NCI-H2081 (cell line): ENCODE measurements at regions not wholly inside any gene's neighbourhood (a gene's known extent, or its start where the extent isn't known, plus 50 kb on each side); places are given as distances from the start of the nearest gene placed in this dataset.

ENCODE experiments used
- DNase-seq, 2 experiments: peaks; one replicate each; lab custom pipeline; 2025; lab: John Stamatoyannopoulos, UW

- no peak for DNase-seq
These were observed 91.6 kb upstream of the CXCL12 start for GRCh38 chr10:44476409-44477045.

DNA sequence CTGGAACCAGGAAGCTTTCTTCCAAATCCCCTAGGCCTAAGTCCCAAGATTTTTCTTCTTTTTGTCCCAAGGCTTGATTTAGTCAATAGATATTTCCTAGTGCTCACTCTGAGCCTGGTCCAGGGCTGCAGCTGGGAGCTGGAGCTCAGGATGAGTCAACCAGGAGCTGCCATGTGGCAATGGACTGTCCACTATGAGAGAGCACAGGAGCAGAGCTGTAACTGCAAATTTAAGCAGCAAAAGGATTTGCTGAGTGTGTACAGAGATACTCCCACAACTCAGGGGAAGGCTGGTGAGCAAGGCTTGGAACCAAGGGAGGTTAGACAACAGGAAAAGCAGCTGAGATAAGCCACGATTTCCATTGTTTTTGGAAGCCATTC lies 92.1 kb upstream of the CXCL12 start:
- DNase-seq = no peak

DNA sequence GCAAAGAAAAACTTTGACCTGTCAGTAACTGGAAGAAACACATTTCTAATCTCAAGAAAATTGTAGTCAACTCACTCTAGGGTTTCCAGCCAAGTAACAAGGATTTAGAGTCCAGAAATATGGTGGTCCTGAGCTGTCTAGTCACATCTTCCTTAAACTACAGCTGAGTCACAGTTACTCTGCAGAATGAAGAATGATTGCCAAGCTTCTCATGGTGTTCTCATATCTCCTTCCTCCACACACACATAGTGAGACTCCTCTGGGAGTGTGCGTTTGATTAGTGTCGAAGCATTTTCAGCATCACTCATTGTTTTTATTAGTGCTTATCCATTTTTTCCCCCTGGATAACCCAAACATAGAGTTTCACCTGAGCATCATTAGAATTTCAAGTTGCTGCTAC lies 93.1 kb upstream of the CXCL12 start:
- no peak for DNase-seq

DNA sequence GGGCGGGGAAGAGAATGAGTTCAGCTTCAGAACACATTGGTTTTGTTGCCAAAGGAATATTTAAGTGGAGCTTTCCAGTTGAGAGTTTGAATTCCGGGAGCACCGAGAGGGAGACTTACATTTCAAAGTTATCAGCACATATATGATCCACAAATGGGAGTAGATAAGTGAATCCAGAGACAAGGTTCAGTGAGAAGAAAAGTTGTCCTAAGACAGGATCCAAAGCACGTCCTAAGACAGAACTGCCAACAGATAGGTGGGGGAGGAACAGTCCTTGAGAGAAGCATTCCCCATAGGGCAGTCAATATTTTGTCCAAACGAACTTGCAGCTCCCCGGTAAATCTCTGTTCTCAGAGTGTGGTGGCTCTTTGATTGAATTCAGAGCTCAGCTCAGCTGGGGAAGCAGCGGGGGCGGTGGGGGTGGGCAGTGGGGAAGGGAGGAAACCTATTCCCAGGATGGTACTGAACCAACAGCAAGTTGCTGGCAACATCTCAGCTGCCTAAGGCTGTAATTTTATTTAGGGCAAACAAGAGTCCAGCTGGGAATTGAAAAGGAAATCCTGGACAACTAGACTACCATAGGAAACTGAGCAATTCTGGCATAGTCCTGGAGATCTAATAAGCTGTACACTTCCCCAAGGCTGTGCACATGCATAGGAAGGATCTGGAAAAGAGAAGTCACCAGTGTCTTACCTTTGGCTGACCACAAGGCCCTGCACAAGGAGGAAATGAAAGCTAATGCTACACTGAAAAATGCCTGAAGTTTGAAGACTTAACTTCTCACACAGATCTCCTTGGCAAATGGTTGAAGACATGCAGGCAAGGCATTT lies 94.2 kb upstream of the CXCL12 start:
- DNase-seq = no peak

- no peak for DNase-seq
These were observed 107.8 kb upstream of the CXCL12 start for GRCh38 chr10:44492678-44493077.

DNA sequence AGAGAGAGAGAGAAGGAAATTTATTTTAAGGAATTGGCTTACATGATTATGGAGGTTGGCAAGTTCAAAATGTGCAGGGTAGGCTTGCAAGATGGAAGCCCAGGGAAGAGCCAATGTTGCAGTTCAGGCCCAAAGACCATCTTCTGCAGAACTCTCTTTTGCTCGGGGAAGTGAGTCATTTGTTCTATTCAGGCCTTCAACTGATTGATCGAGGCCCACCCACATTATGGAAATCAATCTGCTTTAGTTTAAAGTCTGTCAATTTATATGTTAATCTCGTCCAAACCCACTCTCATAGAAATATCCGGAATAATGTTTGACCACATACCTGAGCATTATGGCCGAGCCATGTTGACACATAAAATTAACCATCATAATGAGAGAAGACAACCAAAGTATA lies 113.3 kb upstream of the CXCL12 start:
- DNase-seq = no peak

- no peak for DNase-seq
These were observed 115.6 kb upstream of the CXCL12 start for GRCh38 chr10:44500451-44500850.

- DNase-seq = no peak
These were observed 121.5 kb upstream of the CXCL12 start for GRCh38 chr10:44506386-44506785.

DNA sequence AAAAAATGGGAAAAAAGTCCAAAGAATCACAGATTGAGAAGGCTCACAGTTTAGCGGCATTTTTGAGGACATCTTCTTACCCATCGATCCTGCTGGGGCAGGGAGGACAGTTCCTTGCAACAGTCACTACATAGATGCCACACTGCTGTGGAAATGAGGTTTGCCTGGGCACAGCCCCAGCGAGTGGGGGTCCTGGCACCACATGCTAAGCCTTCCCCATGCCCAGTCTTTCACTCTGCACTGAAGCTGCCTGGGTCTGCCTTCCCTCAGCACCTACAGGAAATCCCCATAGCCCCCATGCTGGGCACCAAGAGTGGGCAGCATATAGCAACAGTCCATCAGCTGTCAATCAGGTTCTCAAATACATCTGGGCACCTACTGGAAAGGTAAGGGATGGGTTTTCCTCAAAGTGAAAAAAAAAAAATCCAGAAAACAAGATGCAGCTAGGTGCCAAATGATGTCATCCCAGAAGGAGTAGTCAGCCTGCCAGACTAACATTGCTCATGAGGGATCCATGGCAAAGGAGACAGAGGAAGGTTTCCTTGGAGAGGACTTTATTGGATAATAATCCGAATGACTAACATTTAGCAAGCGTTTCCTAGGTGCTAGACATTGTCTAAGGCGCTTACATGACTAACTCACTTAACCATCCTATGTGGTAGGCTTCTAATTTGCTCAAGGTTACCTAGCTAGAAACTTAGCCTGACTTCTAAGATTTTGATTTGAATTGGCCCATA lies 125.7 kb upstream of the CXCL12 start:
- DNase-seq = no peak

- no peak for DNase-seq
These were observed 126.3 kb upstream of the CXCL12 start for GRCh38 chr10:44511166-44511565.

GRCh38 chr10:44511601-44512000 lies 126.7 kb upstream of the CXCL12 start:
- no peak for DNase-seq

GRCh38 chr10:44512431-44513022 lies 127.6 kb upstream of the CXCL12 start:
- DNase-seq = no peak

- DNase-seq = no peak
These were observed 128.7 kb upstream of the CXCL12 start for GRCh38 chr10:44513591-44513990.

GRCh38 chr10:44516891-44517290 lies 132.0 kb upstream of the CXCL12 start:
- DNase-seq = no peak

DNA sequence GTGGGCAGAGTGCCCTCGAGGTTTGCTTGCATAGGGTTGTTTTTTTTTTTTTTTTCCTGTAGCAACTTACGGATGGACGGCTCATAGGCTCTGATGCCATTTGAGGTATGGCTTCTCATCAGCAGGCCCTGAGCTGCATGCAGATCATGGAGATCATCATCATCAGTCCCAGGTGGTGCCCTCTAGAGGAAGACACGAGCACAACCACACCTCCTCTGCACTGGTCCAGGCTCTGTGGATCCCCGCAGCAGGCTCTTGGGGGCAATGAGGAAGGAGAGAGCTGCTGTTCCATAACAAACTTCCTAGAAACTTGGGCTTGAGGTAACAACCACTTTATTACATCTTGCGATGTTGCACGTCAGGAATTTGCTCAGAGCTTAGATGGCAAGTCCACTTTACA lies 132.7 kb upstream of the CXCL12 start:
- DNase-seq = no peak

DNA sequence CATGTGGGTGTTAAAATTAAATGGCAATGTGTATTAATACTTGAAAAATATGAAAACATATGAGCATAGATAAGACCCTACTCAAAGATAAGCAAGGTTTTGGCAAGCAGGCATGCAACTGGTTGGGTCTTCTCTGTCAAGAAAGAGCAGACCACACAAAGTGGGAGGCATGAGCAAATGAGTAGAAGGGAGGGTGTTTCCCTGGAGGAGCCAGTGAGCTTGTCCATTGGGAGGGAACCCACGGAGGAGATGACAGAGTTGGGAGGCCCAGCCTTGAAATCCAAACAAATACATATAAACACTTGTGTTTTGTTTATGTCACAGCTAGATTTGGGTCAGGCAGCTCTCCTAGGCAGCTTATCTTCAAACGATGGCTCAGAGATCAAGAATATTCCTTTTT lies 134.5 kb upstream of the CXCL12 start:
- DNase-seq = no peak

DNA sequence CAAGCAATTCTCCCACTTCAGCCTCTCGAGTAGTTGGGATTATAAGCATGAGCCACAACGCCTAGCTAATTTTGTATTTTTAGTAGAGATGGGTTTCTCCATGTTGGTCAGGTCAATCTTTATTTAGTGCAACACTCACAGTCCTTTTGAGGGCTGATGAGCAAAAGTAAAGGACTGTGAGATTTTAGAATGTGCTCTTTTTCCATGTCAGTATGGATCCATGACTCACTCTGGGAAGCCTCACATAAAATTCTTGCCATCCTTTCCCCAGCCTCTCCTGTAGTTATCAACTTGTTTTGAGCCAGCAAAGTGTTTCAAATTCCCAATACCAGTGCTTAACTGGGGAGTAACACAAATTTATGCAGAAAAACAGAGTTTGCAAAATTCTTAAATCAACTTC lies 135.8 kb upstream of the CXCL12 start:
- DNase-seq = no peak

DNA sequence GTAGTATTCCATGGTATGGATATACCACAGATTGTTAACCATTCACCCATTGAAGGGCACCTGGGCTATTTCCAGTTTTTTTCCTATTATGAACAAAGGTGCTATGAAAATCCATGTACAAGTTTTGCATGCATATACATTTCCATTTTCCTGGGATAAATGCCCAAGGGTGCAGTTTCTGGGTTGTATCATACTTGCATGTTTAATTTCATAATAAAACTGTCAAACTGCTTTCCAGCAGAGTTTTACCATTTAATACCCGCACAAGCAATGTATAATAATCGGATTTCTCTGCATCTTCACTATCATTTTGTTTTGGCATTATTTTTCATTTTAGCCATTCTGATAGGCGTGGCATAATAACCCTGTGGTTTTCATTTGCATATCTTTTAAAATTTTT lies 154.3 kb upstream of the CXCL12 start:
- DNase-seq = no peak

- DNase-seq = no peak
These were observed 167.8 kb upstream of the CXCL12 start for GRCh38 chr10:44552726-44553125.

- DNase-seq = no peak
These were observed 172.8 kb upstream of the CXCL12 start for GRCh38 chr10:44557596-44558191.

DNA sequence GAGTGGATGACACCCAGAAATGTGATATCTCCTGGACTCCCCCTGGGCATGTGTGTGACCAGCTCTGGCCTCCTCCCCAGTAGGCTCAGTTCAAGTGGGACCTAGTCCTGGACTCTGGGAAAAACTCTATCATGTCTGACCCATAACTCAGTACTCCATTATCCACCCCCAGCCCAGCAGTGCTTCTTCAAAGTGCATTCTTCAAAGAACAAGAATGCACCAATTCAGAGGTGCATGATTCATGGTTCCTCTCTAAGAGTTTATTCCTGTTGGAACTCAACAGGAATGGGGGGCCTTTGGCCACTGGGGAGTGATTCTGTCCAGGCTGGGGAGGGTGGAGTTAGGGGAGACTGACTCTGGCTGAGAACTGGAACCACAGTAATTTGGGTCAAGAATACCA lies 173.6 kb upstream of the CXCL12 start:
- no peak for DNase-seq

- DNase-seq = no peak
These were observed 179.5 kb upstream of the CXCL12 start for GRCh38 chr10:44564361-44564760.
